Sigmoid colon (tissue), 4 donors: ENCODE measurements at regions not wholly inside any gene's neighbourhood (a gene's known extent, or its start where the extent isn't known, plus 50 kb on each side); places are given as distances from the start of the nearest gene placed in this dataset.

ENCODE experiments used
- CTCF ChIP-seq, 4 experiments: fragments of 450-650 bp in 3 of 4; fragments of 200-600 bp in 1 of 4; IDR thresholded peaks; one replicate each; pipeline ENCODE4 v1.5.1; 2016 to 2019; ENCODE audit warnings: antibody characterized with exemption in 4 of 4, mild to moderate bottlenecking in 3 of 4, moderate library complexity in 2 of 4
- EP300 ChIP-seq, 4 donors: sonication (generic); formaldehyde crosslinking; IDR thresholded peaks; one replicate each; pipeline ENCODE4 v1.6.1; 2017; ENCODE audit warnings: antibody characterized with exemption in 4 of 4
- POLR2A ChIP-seq, 2 donors: fragments of 450-650 bp; IDR thresholded peaks; one replicate each; pipeline ENCODE4 v1.6.1; 2016; ENCODE audit warnings: antibody characterized with exemption in 2 of 2, mild to moderate bottlenecking in 2 of 2, moderate library complexity in 2 of 2
- POLR2AphosphoS5 ChIP-seq, 4 donors: sonication (generic); formaldehyde crosslinking; IDR thresholded peaks; one replicate each; pipeline ENCODE4 v1.6.1; 2017; ENCODE audit warnings: antibody characterized with exemption in 4 of 4

DNA sequence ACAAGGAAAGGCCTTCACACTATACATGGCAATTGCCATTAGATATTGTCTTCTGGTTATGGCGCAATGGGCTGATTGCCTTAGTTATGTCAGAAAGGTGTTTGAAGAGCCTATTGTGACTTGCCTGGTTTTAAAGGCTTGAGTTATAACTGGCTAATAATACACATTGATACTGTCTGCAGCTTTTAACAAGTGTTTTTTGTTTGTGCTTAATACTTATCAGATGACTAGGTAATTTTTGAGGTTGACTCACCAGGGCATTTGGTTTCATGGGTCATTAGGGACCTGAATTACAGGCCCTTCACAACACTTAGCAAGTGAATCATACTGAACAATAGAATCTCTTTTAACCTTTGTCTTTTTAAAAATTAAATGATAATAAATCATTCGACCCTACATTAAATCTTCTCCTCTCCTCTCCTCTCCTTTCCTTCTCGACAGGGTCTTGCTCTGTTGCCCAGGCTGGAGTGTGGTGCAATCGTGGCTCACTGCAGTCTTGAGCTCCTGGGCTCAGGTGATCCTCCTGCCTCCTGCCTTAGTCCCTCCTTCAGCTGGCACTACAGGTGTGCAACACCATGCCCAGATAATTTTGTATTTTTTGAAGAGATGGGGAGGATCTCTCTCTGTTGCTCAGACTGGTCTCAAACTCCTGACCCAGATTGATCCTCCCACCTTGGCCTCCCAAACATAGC lies 196.3 kb downstream of the JCAD start:
- TF ChIP-seq CTCF (IDR thresholded peaks at IDR 0.05) = no peak
- no peak for TF ChIP-seq POLR2A (IDR thresholded peaks at IDR 0.05)
- TF ChIP-seq EP300 (IDR thresholded peaks at IDR 0.05) = no peak
- TF ChIP-seq POLR2AphosphoS5 (IDR thresholded peaks at IDR 0.05) = no peak
